Muscle of back (tissue), 3 donors: ENCODE measurements at regions not wholly inside any gene's neighbourhood (a gene's known extent, or its start where the extent isn't known, plus 50 kb on each side); places are given as distances from the start of the nearest gene placed in this dataset.
"Not testable (repeated sequence)": the region's sequence is repeated elsewhere in the genome, so short reads cannot be mapped to it uniquely, and the experiment has no call there.

ENCODE experiments used
- DNase-seq, 3 donors: peaks; one replicate each; pipeline versions ENCODE4 v3.0.0 to v3.0.0-alpha.2; 2013

DNA sequence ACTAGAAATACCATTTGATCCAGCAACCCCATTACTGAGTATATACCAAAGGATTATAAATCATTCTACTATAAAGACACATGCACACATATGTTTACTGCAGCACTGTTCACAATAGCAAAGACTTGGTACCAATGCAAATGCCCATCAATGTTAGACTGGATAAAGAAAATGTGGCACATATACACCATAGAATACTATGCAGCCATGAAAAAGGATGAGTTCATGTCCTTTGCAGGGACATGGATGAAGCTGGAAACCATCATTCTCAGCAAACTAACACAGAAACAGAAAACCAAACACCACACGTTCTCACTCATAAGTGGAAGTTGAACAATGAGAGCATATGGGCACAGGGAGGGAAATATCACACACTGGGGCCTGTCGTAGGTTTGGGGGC is 106.0 kb downstream of the SPATA18 start:
- DNase-seq, result not testable (repeated sequence)

GRCh38 chr4:52157641-52158316 is 106.7 kb downstream of the SPATA18 start:
- DNase-seq, result peak in 2 of 3 donors; percentile 30 to 80

DNA sequence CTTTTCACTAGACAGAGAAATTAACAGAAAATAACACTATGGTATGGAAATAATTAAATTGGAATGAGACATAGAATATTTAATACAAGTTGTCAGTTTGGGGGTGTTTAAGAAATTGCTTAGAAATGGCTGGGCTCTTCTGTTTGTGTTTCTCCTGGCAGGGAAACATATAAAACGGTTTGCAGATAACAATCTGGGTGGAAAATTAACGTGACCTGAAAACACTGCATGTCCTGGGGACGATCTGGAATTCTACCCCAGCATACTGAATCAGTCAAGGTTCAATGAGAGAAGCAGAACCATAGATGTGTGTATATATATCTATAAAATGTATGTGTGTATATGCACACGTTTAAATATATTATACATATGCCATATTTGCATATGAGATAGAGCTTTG is 109.8 kb downstream of the SPATA18 start:
- no peak for DNase-seq

- no peak for DNase-seq
Measured at GRCh38 chr4:52164116-52164515, 113.0 kb downstream of the SPATA18 start.

- DNase-seq, result no peak
Measured at GRCh38 chr4:52172166-52172565, 121.1 kb downstream of the SPATA18 start.

GRCh38 chr4:52173470-52174045 is 122.5 kb downstream of the SPATA18 start:
- DNase-seq, result peak in 2 of 3 donors; percentile 73 to 85

- DNase-seq, result peak in 2 of 3 donors; percentile 50 to 70
Measured at GRCh38 chr4:52187603-52188002, 136.5 kb downstream of the SPATA18 start.

DNA sequence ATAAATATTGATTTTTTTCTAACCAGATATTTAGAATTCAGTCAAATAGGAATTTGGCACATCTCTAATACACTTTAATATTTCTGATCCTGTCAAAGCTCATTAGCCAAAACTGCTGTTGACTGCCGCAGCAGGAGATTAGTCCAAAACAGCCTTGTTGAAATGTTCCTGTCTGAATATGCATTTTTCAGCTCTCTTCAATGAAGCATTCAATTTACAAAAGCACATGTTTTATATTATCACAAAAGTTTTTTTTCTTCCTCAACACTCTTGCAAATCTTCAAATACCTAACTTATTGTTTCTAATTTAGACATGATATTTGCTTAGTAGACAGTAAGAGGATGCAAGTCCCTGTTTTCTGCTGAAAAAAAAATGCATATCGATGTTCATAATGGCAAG is 140.9 kb downstream of the SPATA18 start:
- DNase-seq, result no peak

GRCh38 chr4:52192721-52193135 is 141.6 kb downstream of the SPATA18 start:
- DNase-seq, result no peak

DNA sequence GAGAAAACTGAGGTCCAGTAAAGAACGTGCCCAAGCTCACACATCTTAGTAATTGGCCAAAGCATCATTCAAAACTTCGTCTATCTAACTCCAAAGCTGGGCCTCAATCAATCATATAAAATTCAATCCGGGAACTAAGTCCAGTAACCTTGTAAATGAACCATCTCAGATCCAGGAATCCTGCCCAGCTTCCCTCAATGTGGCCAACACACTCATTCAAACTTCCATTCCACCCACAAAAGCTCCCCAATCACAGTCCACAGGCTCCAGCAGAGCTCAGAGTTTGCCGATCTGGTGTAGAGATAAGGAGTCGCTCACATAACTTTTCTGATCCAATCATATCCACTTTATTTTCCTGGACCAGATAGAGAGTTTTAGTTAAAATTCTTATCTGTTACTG is 144.8 kb downstream of the SPATA18 start:
- DNase-seq, result peak in 2 of 3 donors; percentile 68 to 73

DNA sequence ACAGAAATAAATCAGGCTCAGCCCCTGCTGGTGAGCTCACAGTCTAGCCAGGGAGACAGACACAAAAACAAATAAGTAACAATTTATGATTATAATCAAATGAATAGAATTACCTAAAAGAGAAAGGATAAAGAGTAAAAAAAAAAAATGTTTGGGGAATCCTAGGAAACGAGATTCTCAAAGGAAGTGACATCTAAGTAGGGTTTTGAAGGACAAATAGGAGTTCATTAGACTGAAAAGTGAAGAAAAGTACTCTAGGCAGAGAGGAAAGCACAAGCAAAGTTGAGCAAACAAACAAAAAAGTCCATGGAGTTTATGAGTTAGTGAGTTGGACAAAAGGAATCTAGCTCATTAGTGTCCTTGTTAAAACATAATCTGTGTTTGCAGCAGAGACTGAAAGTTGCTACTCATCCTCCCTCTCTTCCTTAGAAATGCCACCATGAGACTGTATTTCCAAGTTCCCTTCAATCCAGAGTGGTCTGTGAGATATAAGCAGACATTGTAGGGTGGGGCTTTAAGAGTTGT is 145.6 kb downstream of the SPATA18 start:
- DNase-seq, result no peak

- DNase-seq, result peak; percentile 71 to 92 (median 79)
Measured at GRCh38 chr4:52197306-52197705, 146.2 kb downstream of the SPATA18 start.

DNA sequence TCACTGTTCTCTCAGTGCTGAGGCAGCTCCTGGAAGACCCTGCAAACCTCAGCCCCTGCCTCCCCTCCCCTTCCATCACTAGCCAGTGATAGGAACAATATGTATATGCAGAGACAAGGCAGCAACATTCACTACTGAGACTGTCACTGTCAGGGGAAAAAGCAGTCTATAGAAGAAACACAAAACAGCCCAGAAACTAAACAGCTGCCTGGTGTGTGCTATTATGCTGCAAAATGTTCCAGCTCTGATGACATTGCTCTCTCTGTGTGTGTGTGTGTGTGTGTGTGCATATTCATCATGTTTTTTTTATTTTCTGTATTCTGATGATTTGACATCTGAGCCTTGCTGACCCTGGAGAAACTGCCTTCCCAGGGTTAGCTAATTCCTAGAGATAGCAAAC is 147.2 kb downstream of the SPATA18 start:
- DNase-seq, result peak; percentile 78 to 93 (median 79)

GRCh38 chr4:52199574-52200338 is 148.7 kb downstream of the SPATA18 start:
- no peak for DNase-seq

- no peak for DNase-seq
Measured at GRCh38 chr4:52200339-52200725, 149.2 kb downstream of the SPATA18 start.

- no peak for DNase-seq
Measured at GRCh38 chr4:52201715-52202114, 150.6 kb downstream of the SPATA18 start.

DNA sequence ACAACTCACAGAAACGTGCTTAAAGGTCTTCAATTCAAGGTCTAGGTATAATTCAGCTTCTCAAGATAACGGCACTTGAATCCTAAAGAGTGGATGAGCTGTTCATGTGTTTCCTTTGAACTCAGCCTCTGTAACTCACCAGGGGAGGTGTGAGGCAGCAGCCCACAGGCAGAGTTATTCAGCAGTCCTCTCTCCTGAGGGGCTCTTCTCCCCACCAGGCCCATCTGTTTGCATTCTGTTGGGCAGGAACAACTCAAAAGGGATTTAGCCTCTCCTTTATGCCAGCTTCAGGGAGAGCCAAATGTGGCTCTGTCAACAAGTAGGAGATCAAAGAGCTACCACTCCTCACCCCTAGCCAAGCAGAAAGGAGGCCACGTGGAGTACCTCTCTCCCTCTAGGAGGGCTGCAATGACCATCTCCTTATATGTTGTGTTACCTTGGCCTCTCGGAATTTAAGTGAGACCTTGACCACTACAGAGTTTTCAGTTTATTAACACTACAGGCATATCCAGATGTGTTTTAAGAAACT is 151.2 kb downstream of the SPATA18 start:
- DNase-seq, result no peak

DNA sequence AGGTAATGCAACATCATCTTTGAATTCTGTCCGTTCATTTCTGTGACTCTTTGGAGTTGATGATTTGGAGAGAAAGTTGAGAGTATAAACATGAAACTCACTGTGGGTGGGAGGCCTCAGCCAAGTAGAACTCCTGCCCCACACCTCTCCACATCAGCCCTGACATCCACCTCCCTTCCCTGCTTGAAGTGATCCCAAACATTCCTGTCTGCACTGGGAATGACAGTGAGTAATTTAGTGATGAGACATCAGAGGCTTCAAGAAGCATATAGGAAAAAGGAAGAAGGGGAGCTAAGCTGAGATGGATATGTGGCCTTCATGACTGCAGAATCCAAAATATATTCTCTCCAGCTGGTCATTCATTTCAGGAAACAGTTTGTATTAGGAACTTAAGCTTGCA is 151.8 kb downstream of the SPATA18 start:
- no peak for DNase-seq

DNA sequence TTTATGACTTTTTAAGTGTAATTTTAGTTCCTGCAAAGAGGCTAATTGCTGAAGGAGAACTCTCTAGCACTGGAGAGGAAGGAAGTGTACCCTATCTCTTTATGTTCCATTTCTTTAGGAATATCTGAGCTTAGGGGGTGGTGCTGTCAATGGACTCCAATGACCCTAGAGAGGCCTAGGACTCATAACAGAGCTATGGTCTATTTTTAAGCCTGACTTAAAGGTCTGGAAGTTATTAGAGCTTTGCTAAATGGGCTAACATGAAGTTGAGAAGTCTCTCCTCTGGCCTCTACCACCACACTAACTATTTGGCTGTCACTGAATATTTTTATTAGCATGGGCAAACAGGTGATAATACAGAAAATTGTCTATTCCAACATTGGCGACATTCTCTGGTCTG is 152.2 kb downstream of the SPATA18 start:
- DNase-seq, result no peak

DNA sequence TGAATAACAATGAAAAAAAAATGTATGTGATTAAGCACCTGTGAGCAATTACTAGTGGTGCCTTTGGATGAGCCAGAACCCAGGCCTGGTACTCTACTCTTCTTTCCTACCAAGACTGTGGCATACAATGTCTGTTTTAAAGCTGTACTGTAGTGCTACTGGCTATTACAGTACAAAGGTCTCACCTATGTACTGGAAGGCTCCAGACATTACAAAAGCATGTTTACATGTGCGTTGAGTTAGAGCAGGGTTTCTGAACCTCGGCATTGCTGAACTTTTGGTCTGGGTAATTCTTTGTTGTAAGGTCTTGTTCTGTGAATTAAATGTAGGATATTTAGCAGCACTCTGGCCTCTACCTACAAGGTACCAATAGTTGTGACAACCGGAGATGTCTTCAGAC is 153.8 kb downstream of the SPATA18 start:
- no peak for DNase-seq

- DNase-seq, result not testable (repeated sequence)
Measured at GRCh38 chr4:52207146-52207545, 156.0 kb downstream of the SPATA18 start.

DNA sequence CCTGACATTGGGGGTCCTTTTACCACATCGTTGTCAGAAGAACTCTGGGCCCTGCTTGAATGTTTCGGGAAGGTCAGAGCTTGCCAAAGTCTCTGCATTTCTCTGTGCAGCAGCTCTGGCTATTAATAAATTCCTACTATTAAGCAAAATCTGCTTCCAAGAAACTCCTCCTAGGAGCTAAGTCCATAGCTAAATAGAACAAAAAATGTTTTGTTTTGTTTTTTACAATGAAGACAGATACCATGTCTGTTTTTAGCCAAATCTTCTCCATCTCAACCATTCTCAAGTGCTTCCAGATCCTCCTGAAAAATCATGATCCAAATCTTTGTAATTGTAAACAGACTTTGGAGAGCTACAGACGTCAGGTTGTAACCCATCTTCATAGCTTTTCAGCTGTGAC is 161.6 kb downstream of the SPATA18 start:
- peak; percentile 70 to 90 (median 79) for DNase-seq

DNA sequence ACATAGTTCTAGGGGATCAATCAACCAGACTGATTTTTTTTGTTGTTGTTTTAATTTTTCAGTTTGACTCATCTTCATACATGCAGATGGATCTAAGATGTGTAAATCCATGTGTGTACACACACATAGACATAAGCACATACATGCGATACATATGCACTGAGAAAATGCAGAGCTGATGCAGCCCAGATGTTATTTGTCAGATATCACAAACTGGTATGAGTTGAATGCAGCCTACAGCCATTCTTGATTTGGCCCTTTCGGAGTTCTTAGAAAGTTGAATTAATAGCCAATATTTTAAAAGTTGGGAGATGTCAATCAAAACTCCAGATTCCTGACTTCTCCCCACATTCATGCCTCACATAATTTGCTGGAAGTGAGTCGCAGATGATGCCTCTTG is 180.4 kb downstream of the SPATA18 start:
- DNase-seq, result no peak
